HK-2 (cell line): ENCODE measurements at regions not wholly inside any gene's neighbourhood (a gene's known extent, or its start where the extent isn't known, plus 50 kb on each side); places are given as distances from the start of the nearest gene placed in this dataset.
"Not testable (repeated sequence)": the region's sequence is repeated elsewhere in the genome, so short reads cannot be mapped to it uniquely, and the experiment has no call there.

Experiments used
- DNase-seq: peaks from one replicate; pipeline ENCODE4 v3.0.0-alpha.2; 2018; ENCODE audit not compliant: unreplicated experiment

DNA sequence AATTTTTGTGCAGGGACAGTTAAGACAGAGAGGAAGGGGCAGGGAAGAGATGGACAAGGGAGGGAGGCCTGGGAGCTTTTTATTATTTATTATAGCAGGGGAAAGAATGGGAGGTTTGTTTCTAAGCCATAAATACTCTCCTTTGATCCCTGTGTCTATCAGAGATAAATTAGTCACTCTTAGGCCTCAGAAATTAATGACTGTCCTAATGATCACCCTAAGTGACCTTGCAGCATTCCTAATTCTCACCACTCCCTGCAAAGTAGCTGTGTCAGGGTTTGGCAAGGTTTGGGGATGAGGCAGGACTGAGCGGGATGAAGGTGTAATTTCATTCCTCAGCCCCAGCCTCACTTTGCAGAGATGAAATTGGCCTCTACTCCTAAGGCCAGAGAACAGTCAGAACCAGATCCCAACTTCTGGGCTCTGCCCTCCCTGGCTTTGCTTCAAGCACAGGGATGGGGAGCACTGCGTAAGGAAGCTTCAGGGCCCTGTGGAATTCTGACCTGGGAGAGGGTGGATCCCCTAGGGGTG, 95.0 kb downstream of the TMEM17 start:
- no peak for DNase-seq

DNA sequence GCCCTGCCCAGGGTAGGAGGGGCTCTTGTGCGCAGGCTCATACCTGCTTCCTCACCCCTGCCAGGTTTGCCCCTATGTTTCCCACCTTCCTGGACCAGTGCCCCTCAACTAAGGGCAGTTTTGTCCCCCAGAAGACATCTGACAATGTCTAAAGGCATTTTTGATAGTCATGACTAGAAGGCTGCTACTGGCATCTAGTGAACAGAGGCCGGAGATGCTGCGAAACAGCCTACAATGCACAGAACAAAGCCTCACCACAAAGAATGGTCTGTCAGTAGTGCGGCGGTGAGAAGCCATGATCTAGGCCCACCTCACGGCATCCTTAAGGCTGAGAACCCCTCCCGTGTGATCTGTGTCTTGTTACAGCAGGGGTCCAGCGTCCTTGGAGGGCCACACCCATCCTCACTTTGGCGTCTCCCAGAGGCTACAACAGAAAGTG, 96.0 kb downstream of the TMEM17 start:
- DNase-seq = no peak

DNA sequence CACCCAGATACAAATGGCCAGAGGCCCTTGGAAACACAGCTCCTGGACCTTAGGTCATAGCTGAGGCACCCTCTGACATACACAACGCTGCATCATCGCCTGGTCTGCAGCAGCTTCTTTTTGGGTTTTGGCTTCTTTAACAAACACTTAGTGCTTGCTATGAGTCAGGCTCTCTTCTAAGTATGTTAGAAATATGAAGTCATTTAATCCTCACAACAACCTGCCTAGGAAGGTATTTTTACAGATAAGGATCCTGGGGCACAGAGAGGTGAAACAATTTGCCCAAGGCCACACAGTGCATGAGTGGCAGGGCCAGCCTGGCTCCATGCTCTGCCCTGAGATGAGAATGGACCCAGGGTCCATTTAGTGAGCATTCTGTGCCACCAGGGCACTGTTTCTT, 96.6 kb downstream of the TMEM17 start:
- DNase-seq = no peak

DNA sequence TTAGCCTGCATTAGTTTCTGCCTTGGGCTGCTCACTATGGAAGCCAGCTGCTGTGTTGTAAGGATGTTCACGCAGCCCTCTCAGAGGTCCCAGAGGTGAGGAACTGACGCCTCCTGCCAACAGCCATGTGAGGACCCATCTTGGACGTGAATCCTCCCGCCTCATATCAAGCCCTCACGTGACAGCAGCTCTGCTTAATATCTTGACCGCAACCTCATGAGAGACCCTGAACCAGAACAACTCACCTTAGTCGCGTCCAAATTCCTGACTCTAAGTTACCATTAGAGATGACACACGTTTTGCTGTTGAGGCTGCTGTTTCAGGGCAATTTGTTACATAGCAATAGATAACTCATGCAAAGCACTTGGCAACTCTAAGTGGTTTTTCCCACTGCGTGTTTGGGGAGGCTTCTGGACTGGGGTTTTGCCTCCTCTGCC, 97.7 kb downstream of the TMEM17 start:
- no peak for DNase-seq

DNA sequence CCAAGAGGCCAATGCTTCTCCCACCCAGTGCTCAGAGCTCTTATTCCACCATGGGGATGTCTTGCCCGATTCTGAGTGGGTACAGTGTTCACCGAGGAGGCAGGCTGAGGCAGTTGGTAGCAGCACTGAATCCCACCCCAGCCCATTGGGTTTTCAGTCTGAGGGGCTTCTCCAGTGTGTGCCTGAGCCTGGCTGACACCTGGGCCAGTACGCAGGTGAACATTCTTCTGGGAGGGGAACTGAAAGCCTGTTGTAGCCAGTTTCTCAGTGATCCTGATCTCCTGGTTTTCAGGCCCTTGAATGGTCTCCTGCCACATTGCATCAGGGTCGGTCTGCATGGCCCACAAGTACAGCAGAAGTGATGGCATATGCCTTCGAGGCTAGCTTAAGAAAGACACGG, 98.2 kb downstream of the TMEM17 start:
- no peak for DNase-seq

DNA sequence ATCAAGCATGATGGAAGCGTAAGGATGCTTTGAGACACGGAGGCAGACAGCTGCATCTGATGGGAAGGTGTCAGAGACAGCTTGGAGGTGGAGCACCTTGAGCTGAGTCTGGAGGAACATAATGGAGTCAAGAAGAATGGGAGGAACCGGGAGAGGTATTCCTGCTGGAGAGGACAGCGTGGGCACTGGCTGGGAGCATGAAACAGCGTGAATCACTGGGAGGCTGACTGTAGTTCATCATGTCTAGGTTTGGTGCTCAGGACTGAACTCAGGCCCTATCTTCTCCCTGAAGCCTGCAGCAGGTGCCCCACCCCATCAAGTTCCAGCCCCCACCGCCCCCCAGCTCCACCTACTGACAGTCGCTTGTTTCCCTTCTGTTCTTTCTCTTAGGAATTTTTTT, 98.6 kb downstream of the TMEM17 start:
- DNase-seq = no peak

DNA sequence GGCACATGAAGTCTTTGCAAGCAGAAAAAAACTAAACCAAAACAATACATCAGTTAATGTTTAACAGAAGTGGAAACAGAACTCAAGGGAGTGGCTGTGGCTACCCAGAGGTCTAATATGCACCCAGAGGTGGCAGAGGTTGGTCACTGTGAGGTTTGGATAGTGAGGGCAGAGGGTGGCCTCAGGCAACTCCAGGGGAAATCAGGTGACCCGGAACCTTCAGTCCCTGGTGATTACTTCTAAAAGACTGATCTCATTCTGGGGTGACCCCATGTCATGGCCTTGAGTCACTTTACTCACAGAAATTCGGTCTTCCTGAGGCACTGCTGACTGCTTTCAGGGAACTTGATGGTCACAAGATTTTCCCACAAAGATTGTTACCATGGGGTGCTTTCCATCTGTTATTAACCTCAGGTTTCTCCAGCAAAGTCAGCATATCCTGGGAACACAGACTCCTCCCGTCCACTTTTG, 99.4 kb downstream of the TMEM17 start:
- peak; percentile 35 for DNase-seq

DNA sequence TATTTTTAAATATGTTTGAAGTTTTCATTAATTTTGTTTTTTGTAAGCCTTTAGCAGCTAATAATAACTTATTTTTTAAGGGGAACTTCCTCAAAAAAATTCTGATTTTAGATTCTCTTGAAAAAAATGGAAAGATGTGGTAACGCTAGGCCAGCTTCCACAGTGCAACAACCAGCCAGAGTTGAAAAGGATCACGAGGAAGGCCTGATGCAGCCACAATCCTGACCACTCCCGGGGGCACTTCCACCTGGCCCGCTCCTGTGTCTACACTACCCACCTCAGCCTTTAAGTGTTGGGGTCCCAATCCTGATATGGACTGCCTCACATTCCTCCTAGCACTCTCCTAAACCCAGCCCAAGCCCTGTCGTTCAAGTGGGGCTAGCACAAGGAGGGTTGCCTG, 101.1 kb downstream of the TMEM17 start:
- DNase-seq = no peak

DNA sequence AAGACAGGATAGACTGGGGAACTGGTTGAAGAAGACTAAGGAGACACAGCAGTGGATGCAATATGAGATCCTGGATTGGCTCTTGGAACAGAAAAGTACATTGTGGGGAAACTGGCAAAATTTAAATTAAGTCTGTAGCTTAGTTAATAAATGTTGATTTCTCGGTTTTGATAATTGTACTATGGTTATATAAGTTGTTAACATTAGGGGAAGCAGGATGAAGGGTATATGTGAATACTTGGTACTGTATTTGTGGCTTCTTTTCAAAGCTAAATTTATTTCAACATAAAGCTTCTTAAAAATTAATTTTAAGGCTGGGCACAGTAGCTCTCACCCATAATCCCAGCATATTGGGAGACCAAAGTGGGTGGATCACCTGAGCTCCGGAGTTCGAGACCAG, 103.8 kb downstream of the TMEM17 start:
- DNase-seq = no peak

DNA sequence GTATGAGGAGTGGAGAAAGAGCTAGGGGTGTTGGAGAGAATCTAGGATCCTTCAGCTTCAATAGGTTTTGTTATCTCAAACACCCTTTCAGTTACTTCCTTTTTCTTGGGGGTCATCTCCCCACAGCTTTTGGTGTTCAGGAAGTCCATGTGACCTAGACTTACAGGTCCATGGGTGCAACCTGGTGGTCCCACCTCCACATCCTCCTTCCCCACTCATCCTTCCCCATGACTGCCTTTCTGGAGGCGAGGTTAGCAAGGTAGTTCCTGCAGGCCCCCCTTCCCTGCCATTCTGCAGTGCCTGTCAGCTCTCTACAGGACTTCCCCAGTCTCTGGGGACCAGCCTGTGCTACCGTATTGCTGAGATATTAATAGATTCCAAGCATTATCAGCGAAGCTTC, 107.6 kb downstream of the TMEM17 start:
- DNase-seq = no peak

DNA sequence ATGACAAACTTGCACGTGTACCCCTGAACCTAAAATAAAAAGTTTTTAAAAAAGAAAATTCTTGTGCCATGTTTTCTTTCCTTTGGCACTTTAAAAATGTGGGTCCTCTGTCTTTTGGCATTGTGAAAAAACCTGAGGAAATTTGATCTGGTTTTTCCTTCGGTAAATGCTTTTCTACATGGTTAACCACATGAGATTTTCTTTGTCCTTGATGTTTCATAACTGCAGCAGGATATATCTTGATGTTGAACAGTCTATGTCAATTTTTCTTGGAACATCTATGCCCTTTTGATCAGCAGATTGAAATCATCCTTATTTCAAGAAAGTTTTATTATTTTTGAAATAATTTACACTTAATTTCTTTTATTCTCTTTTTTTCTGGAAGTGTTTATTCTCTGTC, 109.1 kb downstream of the TMEM17 start:
- DNase-seq = no peak

DNA sequence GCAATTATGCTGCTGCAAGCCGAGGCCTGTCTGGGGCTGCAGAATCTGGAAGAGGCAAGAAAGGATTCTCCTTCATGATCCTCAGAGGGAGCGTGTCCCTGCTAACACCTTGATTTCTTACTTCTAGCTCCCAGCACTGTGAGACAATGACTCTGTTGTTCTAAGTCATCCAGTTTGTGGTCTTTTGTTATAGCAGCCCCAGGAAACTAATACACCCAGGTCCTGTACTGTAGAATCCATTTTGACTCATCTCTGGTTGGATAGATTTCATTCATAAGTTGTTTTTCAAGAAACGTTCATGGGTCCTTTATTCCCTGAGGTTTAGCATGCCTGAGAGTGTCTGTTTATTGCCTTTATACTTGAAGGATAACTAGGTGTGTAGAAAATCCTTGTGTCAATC, 112.7 kb downstream of the TMEM17 start:
- no peak for DNase-seq

DNA sequence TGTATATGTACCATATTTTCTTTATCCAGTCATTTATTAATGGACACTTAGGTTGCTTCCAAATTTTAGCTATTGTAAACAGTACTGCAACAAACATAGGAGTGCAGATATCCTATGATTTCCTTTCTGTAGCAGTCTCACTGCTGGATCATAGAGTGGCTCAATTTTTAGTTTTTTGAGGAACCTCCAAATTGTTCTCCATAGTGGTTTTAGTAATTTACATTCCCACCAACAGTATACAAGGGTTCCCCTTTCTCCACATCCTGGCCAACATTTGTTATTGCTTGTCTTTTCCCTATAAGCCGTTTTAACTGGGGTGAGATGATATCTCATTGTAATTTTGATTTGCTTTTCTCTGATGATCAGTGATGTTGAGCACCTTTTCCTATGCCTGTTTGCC, 114.3 kb downstream of the TMEM17 start:
- no peak for DNase-seq

DNA sequence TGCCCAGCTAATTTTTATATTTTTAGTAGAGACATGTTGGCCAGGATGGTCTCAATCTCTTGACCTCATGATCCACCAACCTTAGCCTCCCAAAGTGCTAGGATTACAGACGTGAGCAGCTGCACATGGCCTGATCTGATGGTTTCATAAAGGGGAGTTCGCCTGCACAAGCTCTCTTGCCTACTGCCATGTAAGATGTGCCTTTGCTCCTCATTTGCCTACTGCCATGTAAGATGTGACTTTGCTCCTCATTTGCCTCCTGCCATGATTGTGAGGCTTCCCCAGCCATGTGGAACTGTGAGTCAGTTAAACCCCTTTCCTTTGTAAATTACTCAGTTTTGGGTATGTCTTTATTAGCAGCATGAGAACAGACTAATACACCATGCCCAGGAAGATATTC, 119.6 kb downstream of the TMEM17 start:
- DNase-seq = not testable (repeated sequence)

DNA sequence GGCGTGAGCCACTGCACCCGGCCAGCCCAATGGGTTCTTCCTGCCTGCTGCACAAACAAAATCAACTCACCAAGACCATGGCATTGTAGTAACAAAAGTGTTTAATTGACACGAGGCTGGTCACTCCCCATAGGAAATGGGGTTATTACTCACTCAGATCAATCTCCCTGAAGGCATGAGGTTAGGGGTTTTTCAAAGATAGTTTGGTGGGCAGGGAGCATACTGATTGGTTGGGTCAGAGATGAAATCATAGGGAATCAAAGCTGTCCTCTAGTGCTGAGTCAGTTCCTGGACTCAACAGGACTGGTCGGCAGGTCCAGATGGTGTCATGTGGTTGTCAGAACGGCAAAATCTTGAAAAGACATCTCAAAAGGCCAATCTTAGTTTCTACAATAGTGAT, 122.1 kb downstream of the TMEM17 start:
- DNase-seq = no peak

DNA sequence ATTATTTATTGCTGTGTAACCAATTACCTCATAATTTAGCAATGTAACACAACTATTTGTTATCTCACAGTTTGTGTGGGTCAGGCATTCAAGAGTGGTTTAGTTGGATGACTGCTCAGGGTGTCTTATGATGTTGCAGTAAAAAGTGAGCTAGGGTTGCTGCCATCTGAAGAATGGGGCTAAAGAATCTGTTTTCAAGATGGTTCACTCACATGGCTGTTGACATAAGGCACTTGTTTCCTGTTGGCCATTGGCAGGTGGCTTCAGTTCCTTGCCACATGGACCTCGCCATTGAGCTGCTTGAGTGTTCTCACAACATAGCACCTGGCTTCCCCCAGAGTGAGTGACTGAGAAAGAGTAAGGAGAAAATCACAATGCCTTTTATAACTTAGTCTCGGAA, 123.2 kb downstream of the TMEM17 start:
- no peak for DNase-seq

DNA sequence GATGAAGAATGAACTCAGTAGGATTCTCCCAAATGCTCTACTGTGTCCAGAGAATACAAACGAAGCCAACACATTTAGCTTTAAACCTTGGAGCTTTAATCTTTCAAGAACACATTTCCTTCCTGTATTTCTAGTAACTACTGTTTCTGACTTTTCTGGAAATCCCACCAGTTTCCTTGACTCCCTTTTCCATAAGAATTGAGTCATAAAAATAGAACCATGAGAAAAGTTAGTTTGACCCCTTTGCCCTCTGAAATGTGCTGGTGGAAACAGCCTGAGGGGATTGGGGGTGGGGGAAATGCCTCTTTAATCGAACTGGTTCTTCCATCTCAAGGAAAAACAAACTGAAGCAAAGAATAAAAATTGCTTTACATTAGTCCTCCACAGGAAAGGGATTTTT, 123.9 kb downstream of the TMEM17 start:
- DNase-seq = no peak

DNA sequence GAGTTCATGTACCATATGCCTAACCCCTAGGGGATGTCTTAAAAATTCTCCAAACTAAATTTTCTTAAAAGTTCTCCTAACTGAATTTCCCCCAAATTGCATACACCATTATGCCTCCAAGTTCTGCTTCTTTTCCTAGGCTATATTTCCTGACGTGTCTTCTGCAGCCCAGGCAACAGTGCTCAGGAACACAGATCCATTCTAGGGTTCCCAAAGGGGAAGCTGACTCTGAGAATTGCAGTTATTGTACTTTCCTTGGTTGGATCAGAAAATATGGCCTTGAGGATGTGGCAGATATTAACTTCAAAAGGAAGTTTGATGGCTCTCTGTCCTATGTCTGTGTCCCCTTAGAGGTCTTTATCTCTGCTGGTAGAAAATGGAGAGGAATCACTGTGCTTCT, 124.3 kb downstream of the TMEM17 start:
- no peak for DNase-seq

DNA sequence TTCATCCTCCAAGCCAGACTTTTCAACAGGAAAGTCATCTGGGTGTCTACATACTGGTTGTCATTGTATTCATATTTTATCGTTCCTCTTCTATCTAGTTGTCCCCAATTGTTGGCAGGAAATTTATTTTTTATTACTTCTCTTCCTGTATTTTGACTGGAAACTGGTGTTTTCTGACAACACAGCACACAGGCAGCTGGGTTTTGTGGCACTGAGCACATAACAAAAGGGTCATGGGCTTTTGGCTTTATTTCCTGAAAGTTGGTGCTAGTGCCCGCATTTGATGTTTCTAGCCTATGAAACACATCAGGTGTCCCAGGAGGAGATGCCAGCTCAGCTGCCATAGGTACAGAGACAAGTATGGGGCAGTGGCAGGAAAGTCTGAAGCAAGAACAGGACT, 126.4 kb downstream of the TMEM17 start:
- DNase-seq = no peak

DNA sequence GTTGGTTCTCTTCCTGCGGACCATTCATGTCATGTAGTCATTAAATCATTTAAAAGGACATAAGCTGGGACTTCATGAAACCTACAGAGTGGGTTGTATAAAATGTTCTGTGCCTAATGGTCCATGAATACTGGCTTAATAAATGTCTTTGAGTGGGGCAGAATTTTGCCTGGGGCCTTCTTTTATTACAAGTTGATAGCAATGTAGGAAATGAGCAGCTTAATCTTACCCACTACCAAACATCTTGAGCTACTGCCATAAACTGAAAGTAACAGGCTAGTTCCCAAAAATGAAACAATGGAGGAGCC, 130.9 kb downstream of the TMEM17 start:
- no peak for DNase-seq

DNA sequence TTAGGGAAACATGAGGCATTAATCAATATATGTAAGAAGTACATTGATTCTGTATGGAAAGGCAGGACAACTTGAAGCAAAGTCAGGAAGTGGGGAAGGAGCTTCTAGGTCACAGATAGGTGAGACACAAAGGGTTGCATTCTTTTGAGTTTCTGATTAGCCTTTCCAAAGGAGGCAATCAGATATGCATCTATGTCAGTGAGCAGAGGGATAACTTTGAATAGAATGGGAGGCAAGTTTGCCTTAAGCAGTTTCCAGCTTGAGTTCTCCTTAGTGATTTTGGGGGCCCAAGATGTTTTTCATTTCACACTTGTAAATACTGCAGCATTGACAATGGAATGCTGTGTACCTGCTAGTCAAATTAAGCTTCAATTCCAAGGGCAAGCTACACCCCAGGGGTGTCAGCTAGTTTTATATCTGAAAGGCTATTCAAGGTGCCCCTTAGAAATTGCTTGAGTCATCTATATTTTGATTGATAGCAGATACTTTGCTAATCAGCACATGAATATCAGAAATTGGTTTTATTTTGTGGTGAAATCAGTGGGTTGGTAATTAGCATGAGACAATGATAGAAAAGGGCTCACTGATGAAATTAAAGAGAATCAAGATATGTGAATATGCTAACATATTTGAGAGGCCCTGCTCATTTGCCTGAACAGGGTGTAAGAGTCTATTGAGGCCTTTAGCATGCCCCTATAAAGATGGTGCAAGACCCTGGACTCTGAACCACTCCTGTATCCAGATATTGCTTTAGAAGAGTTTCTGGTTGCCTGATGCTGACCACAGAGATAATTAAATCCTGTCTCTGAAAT, 131.5 kb downstream of the TMEM17 start:
- DNase-seq = no peak

DNA sequence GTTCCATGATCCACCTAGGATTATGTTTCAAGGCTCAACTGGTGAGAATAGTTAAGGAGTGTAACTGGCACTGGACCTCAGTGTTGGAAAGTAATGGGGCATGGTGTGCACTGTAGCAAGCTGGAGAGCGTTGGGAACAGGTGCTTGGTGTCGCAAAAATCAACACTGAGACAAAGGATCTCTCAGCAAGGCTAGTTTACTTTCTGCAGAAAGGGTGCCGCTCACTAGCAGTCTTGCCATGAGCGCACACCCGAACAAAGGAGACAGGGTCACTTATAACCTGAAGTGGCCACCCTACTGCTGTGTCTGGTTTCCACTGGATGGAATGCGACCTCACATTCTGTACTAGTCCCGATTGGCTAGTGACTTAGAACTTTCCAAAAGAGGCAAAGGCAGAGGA, 133.2 kb downstream of the TMEM17 start:
- DNase-seq = no peak

DNA sequence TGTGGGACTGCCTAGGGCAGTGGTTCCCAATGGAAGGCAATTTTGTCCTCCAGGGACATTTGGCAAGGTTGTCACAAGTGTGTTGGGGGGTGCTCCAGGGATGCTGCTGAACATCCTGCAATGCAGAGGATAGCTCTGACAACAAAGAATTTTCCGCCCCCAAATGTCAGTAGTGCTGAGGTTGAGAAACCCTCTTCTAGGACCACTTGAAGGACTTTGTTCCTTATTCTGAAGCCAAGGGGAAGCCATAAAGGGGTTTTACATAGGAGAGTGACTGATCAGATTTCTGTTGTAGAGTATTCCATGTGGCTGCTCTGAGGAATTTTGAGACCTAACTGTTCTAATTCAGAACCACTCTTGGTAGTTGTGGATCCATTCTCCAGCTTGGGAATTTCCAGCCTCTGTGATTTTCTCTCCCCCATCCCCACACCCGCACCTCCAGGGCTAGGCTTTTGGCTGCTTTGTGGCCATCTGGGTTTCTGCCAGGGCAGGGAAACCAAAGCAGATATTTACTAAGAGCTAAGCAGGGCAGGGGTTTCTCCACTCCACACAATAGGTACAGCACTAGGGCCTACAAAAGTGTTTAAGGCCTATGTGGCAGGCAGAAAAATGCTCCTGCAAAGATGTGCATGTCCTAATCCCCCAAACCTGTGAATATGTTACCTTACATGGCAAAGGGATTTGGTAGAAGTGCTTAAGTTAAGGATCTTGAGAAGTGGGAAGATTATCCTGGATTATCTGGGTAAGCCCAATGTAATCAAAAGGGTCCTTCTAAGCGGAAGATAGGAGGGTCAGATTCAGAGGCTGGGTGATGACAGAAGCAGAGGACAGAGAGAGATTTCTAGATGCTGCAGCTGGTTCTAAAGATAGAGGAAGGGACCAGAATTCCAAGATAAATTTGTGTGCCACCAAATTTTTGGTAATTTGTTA, 135.4 kb downstream of the TMEM17 start:
- DNase-seq = no peak
